ENCODE measurements at regions not wholly inside any gene's neighbourhood (a gene's known extent, or its start where the extent isn't known, plus 50 kb on each side); places are given as distances from the start of the nearest gene placed in this dataset.

DNA sequence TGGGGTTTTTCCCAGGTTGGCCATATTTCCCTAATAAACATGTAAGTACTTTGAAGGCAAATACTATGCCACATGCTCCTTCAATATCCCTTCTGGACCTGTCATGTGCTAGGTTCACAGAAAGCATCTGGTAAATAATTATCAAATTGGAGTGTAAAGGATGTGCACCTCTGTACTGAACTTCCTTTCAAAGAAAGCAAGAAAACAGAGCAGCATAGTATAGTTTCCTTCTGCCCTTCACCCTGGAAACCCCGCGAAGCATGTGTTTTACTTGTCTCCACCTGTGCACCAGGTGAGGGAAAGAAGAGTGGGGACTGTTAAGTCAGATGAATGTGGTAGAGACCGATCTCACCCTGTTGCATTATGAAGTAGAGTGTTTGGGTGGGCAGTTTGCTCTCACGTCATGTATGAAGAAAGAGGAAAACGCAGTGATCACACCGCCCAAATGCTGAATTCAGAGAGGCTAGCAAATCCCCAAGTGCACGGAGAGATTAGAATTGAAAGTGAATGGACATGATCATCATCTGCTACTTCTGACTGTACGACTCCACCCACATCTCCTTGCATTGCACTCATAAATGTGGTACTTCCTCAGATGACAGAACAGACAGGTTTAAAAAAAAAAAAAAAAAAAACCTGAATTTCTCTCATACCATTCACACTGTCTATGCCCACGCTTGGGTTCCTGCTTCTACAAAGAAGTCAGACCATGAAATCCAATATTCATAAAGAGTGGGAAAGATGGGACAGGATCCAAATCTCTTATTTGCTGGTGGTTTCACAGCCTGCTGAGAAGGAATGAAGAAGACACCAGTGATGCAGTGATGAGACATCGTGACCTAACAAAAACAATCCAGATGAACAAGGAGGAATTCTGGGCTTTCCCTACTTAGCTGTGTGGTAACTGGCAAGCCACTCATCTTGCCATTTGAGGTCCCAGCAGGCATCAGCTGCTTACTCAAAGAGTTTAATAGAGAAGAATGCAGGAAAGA, 448.6 kb downstream of the BCL11A start:
- WGBS (ENCODE audit: missing lambda C conversion rate) = 15% methylated on average over 10 of the region's 10 CpGs
- Histone ChIP-seq H3K4me2 (no peak overlapping the region), H3K4me3 (no peak overlapping the region), H3K9me3 (no peaks in the 10 kb centered on the region), H3K4me1 (no peaks in the 10 kb centered on the region), H3K27ac (no peak overlapping the region)
- DNase-seq (ENCODE audit: low read depth in 1 of 2, low spot score in 1 of 2) = no peak
- POLR2A ChIA-PET = no interaction called here
- TF ChIP-seq POLR2A (IDR thresholded peaks at IDR 0.05; ENCODE audit: low read length) (no peak), CEBPB (IDR thresholded peaks at IDR 0.05) (no peak), PHF8 (IDR thresholded peaks at IDR 0.05; ENCODE audit: borderline replicate concordance, low read depth) (no peak), RCOR1 (IDR thresholded peaks at IDR 0.05; ENCODE audit: low read depth, low read length) (no peak), FOSB (CRISPR knock-in tag; IDR thresholded peaks at IDR 0.05) (no peak), RAD21 (conservative IDR thresholded peaks at IDR 0.05 in 1 of 2, IDR thresholded peaks at IDR 0.05 in 1 of 2) (no peak), MAZ (IDR thresholded peaks at IDR 0.05; ENCODE audit: borderline replicate concordance, low read depth, low read length) (no peak), JUN (IDR thresholded peaks at IDR 0.05) (no peak), MYC (IDR thresholded peaks at IDR 0.05; ENCODE audit: borderline replicate concordance, low read length) (no peak), CHD4 (IDR thresholded peaks at IDR 0.05; ENCODE audit: borderline replicate concordance) (no peak), ZNF302 (CRISPR knock-in tag; IDR thresholded peaks at IDR 0.05) (no peak), ZC3H11A (IDR thresholded peaks at IDR 0.05) (no peak), NR3C1 (IDR thresholded peaks at IDR 0.05) (no peak), GATA3 (IDR thresholded peaks at IDR 0.05; ENCODE audit: borderline replicate concordance) (no peak), TFCP2L1 (CRISPR knock-in tag; IDR thresholded peaks at IDR 0.05) (no peak)
- TF ChIP-seq, protein P1, sequence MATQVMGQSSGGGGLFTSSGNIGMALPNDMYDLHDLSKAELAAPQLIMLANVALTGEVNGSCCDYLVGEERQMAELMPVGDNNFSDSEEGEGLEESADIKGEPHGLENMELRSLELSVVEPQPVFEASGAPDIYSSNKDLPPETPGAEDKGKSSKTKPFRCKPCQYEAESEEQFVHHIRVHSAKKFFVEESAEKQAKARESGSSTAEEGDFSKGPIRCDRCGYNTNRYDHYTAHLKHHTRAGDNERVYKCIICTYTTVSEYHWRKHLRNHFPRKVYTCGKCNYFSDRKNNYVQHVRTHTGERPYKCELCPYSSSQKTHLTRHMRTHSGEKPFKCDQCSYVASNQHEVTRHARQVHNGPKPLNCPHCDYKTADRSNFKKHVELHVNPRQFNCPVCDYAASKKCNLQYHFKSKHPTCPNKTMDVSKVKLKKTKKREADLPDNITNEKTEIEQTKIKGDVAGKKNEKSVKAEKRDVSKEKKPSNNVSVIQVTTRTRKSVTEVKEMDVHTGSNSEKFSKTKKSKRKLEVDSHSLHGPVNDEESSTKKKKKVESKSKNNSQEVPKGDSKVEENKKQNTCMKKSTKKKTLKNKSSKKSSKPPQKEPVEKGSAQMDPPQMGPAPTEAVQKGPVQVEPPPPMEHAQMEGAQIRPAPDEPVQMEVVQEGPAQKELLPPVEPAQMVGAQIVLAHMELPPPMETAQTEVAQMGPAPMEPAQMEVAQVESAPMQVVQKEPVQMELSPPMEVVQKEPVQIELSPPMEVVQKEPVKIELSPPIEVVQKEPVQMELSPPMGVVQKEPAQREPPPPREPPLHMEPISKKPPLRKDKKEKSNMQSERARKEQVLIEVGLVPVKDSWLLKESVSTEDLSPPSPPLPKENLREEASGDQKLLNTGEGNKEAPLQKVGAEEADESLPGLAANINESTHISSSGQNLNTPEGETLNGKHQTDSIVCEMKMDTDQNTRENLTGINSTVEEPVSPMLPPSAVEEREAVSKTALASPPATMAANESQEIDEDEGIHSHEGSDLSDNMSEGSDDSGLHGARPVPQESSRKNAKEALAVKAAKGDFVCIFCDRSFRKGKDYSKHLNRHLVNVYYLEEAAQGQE (IDR thresholded peaks at IDR 0.05) = no peak
- TF ChIP-seq, protein P2, sequence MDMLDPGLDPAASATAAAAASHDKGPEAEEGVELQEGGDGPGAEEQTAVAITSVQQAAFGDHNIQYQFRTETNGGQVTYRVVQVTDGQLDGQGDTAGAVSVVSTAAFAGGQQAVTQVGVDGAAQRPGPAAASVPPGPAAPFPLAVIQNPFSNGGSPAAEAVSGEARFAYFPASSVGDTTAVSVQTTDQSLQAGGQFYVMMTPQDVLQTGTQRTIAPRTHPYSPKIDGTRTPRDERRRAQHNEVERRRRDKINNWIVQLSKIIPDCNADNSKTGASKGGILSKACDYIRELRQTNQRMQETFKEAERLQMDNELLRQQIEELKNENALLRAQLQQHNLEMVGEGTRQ (IDR thresholded peaks at IDR 0.05) = no peak
- TF ChIP-seq, protein P3, sequence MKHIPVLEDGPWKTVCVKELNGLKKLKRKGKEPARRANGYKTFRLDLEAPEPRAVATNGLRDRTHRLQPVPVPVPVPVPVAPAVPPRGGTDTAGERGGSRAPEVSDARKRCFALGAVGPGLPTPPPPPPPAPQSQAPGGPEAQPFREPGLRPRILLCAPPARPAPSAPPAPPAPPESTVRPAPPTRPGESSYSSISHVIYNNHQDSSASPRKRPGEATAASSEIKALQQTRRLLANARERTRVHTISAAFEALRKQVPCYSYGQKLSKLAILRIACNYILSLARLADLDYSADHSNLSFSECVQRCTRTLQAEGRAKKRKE (CRISPR knock-in tag; IDR thresholded peaks at IDR 0.05; ENCODE audit: low read depth) = no peak
- TF ChIP-seq, protein P4, sequence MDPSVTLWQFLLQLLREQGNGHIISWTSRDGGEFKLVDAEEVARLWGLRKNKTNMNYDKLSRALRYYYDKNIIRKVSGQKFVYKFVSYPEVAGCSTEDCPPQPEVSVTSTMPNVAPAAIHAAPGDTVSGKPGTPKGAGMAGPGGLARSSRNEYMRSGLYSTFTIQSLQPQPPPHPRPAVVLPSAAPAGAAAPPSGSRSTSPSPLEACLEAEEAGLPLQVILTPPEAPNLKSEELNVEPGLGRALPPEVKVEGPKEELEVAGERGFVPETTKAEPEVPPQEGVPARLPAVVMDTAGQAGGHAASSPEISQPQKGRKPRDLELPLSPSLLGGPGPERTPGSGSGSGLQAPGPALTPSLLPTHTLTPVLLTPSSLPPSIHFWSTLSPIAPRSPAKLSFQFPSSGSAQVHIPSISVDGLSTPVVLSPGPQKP (IDR thresholded peaks at IDR 0.05; ENCODE audit: low read depth, low read length) = no peak
- TF ChIP-seq, protein P5, sequence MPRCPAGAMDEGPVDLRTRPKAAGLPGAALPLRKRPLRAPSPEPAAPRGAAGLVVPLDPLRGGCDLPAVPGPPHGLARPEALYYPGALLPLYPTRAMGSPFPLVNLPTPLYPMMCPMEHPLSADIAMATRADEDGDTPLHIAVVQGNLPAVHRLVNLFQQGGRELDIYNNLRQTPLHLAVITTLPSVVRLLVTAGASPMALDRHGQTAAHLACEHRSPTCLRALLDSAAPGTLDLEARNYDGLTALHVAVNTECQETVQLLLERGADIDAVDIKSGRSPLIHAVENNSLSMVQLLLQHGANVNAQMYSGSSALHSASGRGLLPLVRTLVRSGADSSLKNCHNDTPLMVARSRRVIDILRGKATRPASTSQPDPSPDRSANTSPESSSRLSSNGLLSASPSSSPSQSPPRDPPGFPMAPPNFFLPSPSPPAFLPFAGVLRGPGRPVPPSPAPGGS (IDR thresholded peaks at IDR 0.05) = no peak
- ATAC-seq = no peak
- no peak for FAIRE-seq
- CTCF ChIA-PET = no interaction called here

All from A549 (cell line).